ENCODE measurements at regions not wholly inside any gene's neighbourhood (a gene's known extent, or its start where the extent isn't known, plus 50 kb on each side); places are given as distances from the start of the nearest gene placed in this dataset.
"Not testable (repeated sequence)": the region's sequence is repeated elsewhere in the genome, so short reads cannot be mapped to it uniquely, and the experiment has no call there.

- TF ChIP-seq CTCF (conservative IDR thresholded peaks at IDR 0.05) (no peak), ZFX (IDR thresholded peaks at IDR 0.05) (no peak)
- H3K27ac ChIP-seq: no peak overlapping the region
These were observed 113.3 kb upstream of the GBE1 start for GRCh38 chr3:81874738-81875137.

GRCh38 chr3:81872566-81872965 lies 111.1 kb upstream of the GBE1 start:
- H3K27ac ChIP-seq: no peak overlapping the region
- TF ChIP-seq CTCF (conservative IDR thresholded peaks at IDR 0.05) (no peak), ZFX (IDR thresholded peaks at IDR 0.05) (no peak)

GRCh38 chr3:81871358-81872155 lies 110.1 kb upstream of the GBE1 start:
- H3K27ac ChIP-seq: no peak overlapping the region
- TF ChIP-seq CTCF (conservative IDR thresholded peaks at IDR 0.05): peak; percentile 22; the same call in 1 of the 2 replicates
- no peak for TF ChIP-seq ZFX (IDR thresholded peaks at IDR 0.05)

- no peak overlapping the region for H3K27ac ChIP-seq
- TF ChIP-seq ZFX (IDR thresholded peaks at IDR 0.05): no peak
- TF ChIP-seq CTCF (conservative IDR thresholded peaks at IDR 0.05): no peak
These were observed 107.9 kb upstream of the GBE1 start for GRCh38 chr3:81869382-81869781.

GRCh38 chr3:81868597-81868996 lies 107.2 kb upstream of the GBE1 start:
- H3K27ac ChIP-seq: no peak overlapping the region
- TF ChIP-seq ZFX (IDR thresholded peaks at IDR 0.05) (no peak), CTCF (conservative IDR thresholded peaks at IDR 0.05) (no peak)

- no peak for TF ChIP-seq ZFX (IDR thresholded peaks at IDR 0.05)
- TF ChIP-seq CTCF (conservative IDR thresholded peaks at IDR 0.05): no peak
- H3K27ac ChIP-seq: no peak overlapping the region
These were observed 106.4 kb upstream of the GBE1 start for GRCh38 chr3:81867875-81868274.

GRCh38 chr3:81865164-81865563 lies 103.7 kb upstream of the GBE1 start:
- not testable (repeated sequence) for H3K27ac ChIP-seq

GRCh38 chr3:81864272-81864671 lies 102.8 kb upstream of the GBE1 start:
- TF ChIP-seq CTCF (conservative IDR thresholded peaks at IDR 0.05) (no peak), ZFX (IDR thresholded peaks at IDR 0.05) (no peak)
- H3K27ac ChIP-seq: no peak overlapping the region
